Neural crest cell (in vitro differentiated cells): ENCODE measurements at regions not wholly inside any gene's neighbourhood (a gene's known extent, or its start where the extent isn't known, plus 50 kb on each side); places are given as distances from the start of the nearest gene placed in this dataset.

Source experiments
- DNase-seq: peaks from one replicate; pipeline ENCODE4 v3.0.0; 2021; ENCODE audit warnings: low read depth, mixed read lengths, low spot score
- H3K27ac Mint-ChIP-seq: one replicate; pipeline ENCODE4 v1.8.0; 2021; ENCODE audit warnings: mild to moderate bottlenecking, mixed read lengths; ENCODE audit not compliant: unreplicated experiment
- H3K27me3 Mint-ChIP-seq: 2 replicates; pipeline ENCODE4 v1.8.0; 2021; ENCODE audit warnings: low read depth, mild to moderate bottlenecking, mixed read lengths
- H3K36me3 Mint-ChIP-seq: 2 replicates; pipeline ENCODE4 v1.8.0; 2021; ENCODE audit warnings: low read depth, mild to moderate bottlenecking, mixed read lengths
- H3K4me1 Mint-ChIP-seq: 2 replicates; pipeline ENCODE4 v1.8.0; 2021; ENCODE audit warnings: mixed read lengths
- H3K4me3 Mint-ChIP-seq: one replicate; pipeline ENCODE4 v1.8.0; 2021; ENCODE audit warnings: mild to moderate bottlenecking, mixed read lengths
- H3K9me3 Mint-ChIP-seq: 2 replicates; pipeline ENCODE4 v1.8.0; 2021; ENCODE audit warnings: mixed read lengths
- CTCF ChIP-seq: fragments of 200-600 bp; sonication (generic); conservative IDR thresholded peaks from 2 replicates; pipeline ENCODE4 v1.5.0; 2021; ENCODE audit warnings: antibody characterized with exemption, mild to moderate bottlenecking

DNA sequence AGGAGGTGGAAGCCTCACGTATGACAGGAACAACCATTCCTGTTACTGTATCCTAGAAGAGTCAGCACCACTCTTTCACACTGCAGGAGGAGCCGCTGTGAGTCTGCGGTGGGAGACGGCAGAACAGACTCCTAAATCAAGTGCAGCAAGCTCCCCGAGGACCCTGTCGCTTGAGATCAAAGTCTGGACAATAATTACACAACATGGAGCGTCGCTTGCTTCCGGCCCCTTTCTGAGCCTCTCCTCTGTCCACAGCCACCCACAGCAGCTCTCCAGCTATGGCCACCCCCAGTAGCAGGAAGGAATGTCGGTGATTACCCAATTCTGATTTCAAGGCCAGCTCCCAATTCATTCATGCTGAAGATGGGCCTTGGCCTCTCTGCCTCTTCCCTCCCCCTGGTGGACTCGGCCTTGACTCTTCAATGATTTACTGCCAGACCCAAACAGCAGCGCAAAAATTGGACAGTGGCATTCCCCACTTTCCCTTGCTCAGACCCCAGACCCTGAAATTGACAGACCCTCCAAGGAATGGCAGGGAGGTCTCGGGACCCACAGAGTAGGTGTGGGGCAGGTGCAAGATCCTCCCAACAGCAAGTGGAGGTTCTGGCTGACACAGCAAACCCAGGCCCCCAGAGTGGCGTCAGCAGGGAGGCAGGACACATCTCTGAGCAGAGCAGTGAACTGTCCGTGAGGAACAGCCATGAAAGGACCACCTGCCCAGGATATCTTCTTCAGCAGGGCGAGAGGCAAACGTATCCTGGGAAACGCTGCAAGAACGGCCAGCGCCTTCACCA, 272.7 kb upstream of the DIO3 start:
- peaks cover 20% of the 10 kb centered on the region for H3K4me1 Mint-ChIP-seq
- no peak for TF ChIP-seq CTCF
- no peak overlapping the region for H3K27ac Mint-ChIP-seq

GRCh38 chr14:101289230-101289690, 272.0 kb upstream of the DIO3 start:
- no peak for DNase-seq
- Mint-ChIP-seq H3K9me3 (no peaks in the 10 kb centered on the region), H3K4me3 (no peak overlapping the region), H3K36me3 (no peaks in the 10 kb centered on the region), H3K4me1 (peaks cover 22% of the 10 kb centered on the region), H3K27ac (no peak overlapping the region), H3K27me3 (no peaks in the 10 kb centered on the region)
- TF ChIP-seq CTCF: no peak

More for the DNA sequence above, 272.7 kb upstream of the DIO3 start:
- Mint-ChIP-seq H3K9me3 (no peaks in the 10 kb centered on the region), H3K4me3 (no peak overlapping the region), H3K36me3 (no peaks in the 10 kb centered on the region), H3K27me3 (no peaks in the 10 kb centered on the region)
- DNase-seq: no peak

GRCh38 chr14:101289911-101290310, 271.4 kb upstream of the DIO3 start:
- H3K36me3 Mint-ChIP-seq: no peaks in the 10 kb centered on the region
- peak overlapping the region; percentile 63 for H3K27ac Mint-ChIP-seq

GRCh38 chr14:101290611-101291010, 270.7 kb upstream of the DIO3 start:
- no peak overlapping the region for H3K4me3 Mint-ChIP-seq
- peaks cover 22% of the 10 kb centered on the region for H3K4me1 Mint-ChIP-seq
- no peaks in the 10 kb centered on the region for H3K36me3 Mint-ChIP-seq
- H3K27ac Mint-ChIP-seq: no peak overlapping the region
- no peaks in the 10 kb centered on the region for H3K9me3 Mint-ChIP-seq
- TF ChIP-seq CTCF: no peak
- DNase-seq: no peak
- H3K27me3 Mint-ChIP-seq: no peaks in the 10 kb centered on the region

More at GRCh38 chr14:101289911-101290310, 271.4 kb upstream of the DIO3 start:
- TF ChIP-seq CTCF: no peak
- no peak for DNase-seq
- H3K9me3 Mint-ChIP-seq: no peaks in the 10 kb centered on the region
- no peak overlapping the region for H3K4me3 Mint-ChIP-seq
- peaks cover 22% of the 10 kb centered on the region for H3K4me1 Mint-ChIP-seq
- no peaks in the 10 kb centered on the region for H3K27me3 Mint-ChIP-seq

GRCh38 chr14:101291390-101291789, 269.9 kb upstream of the DIO3 start:
- TF ChIP-seq CTCF: no peak
- peaks cover 3% of the 10 kb centered on the region for H3K9me3 Mint-ChIP-seq
- no peak for DNase-seq
- peaks cover 6% of the 10 kb centered on the region for H3K36me3 Mint-ChIP-seq
- H3K27ac Mint-ChIP-seq: no peak overlapping the region
- peaks cover 22% of the 10 kb centered on the region for H3K4me1 Mint-ChIP-seq
- no peaks in the 10 kb centered on the region for H3K27me3 Mint-ChIP-seq
- H3K4me3 Mint-ChIP-seq: no peak overlapping the region
